HG03520 (cell line): ENCODE measurements at regions not wholly inside any gene's neighbourhood (a gene's known extent, or its start where the extent isn't known, plus 50 kb on each side); places are given as distances from the start of the nearest gene placed in this dataset.
A peak's percentile ranks its signal among the peaks of the same experiment; 100 is the strongest.
"Not testable (repeated sequence)": the region's sequence is repeated elsewhere in the genome, so short reads cannot be mapped to it uniquely, and the experiment has no call there.

Experiments
- ATAC-seq: cut with Tn5 transposase; IDR thresholded peaks from one replicate; pipeline ENCODE4 v1.9.1; 2021; ENCODE audit warnings: mild to moderate bottlenecking, moderate library complexity; ENCODE audit not compliant: unreplicated experiment

DNA sequence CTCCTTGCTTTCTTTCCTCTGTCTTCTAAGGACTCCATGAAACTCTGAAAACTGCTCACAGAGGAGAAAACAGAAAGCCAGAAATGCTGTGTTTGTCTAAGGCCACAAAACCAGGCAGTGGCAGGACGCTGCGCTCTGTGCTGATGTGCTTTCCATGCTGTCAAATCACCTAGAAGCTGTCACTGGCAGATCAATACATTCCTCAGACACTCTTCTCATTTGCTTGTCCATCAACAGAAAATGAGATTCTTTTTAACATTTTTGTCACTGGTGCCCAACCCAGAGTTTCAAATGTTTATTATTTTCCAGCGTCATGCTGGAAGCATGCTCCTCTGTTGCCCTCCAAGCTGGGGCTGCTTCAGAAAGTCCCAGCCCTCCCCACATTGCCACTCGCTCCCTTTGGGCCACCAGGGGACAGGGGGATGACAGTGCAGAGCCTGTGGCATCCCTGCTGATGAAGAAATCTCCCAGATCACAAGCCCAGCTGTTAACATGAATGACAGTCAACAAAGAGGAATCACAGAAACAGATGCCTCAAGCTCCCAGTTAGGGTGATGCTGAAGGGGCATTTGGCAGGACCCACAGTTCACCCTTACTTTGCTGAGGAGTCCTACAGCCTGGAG is 117.5 kb upstream of the MEIS1 start:
- ATAC-seq, result no peak

DNA sequence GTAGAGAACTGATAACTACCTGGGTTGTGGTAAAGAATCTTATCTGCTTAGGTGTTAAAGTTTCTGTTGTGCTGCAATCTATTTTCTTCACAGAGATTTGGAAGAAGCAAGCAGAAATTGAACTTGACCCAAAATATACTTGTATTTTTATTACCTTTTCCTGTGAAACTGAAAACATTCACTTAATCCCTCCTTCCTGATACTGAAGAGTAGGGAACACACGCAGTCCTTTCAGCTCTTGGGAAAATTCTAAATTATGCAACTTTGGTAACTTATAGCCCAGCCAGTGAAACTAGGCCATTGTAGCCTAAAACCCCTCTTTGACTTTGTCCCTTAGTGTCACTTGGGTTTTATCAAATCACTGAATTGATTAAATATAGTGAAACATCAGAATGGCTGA is 128.4 kb upstream of the MEIS1 start:
- ATAC-seq, result no peak

DNA sequence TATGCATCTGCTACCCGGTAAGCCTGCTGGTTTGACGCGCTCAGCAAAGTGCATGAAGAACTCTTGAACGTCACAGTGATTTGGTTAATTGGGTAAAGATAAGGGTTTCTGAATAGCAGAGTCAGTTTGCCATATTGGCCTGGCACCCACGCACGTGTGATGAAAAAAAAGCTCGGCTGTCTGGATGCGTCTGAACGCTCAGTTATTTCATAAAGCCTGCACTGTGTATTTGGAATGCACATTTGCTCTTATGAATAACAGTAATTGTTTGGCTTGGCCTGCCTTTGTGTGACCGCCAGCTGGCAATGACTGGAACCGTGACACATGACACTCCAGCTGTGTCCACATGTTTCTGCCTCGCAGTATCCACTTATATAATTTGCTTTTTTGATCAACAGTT is 129.2 kb upstream of the MEIS1 start:
- ATAC-seq, result no peak

DNA sequence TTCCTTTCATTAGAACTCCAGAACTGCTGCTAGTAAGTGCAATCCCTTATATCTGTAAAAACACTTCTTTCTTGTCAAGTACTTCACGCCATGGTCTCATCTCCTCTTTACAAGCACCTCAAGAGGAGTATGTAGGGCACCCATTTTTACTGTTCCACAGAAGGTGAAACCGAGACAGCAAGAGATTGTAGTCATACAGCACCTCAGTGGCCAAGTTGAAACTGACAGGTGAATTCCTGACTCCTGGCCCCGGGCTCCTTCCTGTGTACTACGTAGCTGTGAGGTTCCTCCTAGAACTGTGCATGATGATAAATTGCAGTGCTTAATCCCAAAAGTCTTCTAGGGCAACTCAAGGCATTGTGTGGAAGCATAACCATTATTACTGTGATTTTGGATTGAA is 131.5 kb upstream of the MEIS1 start:
- peak; percentile 63 for ATAC-seq

DNA sequence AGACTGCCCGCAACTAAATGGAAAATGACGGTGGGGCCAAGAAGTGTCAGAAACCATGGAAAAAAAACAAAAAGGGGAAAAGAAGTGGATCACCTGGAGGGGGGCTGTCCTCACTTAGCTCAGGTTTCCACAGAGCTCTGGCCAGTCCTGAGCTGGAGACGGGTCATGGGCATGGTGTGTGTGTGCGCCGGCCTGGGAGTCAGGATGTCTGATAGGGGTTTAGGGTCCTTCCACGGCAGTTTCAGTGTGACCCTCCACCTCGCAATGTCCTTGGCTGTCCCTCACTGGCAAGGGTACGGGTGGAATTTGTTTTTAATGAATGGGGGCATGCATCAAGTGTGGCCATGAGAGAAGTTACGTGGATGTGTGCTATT is 133.2 kb upstream of the MEIS1 start:
- ATAC-seq, result no peak

DNA sequence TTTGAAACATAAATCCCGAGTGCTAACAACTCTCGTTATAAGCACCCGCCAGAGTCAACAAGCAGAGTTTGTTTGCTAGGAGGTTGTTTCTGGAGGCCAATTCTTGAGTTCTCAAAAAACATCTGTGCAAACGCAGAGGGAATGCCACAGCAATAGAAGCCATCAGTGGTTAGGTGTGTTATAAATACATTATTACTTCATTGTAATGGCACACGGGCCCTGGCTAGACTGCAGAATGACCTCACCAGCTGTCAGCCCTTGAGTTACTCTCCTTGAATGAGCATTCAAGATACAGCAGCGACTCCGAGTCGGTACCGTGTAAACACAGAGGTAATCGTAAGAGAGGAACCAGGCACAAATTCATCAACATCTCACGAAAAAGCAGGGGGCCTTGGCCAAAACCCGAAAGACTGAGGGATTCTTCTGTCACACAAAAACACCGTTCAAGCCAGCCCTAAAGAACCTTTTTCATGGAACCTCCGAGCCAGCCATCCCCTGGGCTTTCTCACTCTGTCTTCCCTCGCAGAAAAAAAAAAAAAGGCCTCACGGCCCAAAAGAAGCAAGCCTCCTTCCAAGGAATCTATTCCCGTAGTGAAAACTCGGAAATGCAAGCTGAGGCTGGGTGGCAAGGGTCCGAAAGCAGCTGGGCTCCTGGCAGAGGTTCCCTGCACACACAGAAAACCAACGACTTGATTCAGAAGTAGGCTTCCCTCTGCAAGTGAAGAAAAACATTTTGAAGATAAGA is 133.7 kb upstream of the MEIS1 start:
- ATAC-seq, result no peak

DNA sequence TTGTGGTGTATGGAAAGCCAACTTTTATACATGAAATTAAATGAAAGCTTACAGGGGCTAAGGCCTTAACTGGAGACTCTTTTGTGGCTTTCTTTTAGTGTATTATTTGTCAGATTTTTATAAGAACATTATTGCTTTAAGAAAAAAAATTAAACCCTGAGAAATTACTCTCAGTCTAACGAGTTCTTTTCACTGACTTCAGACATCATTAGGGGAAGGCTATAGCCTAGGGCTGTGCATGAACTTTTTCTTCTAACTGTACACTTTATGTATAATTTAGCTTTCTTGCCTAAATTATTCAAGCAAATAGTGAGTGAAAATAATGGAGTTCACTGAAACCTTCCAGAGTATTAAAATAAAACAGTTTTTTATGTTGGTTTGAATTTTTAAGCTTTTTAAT is 151.1 kb upstream of the MEIS1 start:
- ATAC-seq, result no peak

DNA sequence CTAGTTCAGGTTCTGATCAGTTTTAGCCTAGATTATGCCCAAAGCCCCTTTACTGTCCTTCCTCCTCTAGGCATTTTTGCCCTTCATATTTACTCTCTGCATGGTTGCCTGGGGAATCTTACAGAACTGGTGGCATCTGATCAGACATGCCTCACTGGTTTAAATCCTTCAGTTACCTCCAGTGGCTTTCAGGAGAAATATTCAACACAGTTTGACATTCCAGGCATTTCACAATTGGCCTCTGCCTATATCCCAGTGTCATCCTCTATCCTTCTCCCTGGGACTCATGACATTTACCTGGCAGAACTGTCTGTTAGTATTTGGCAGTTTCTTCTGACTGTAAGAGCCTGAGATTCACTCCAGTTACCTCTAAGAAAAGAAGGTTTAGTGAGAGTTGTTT is 152.9 kb upstream of the MEIS1 start:
- ATAC-seq, result no peak

DNA sequence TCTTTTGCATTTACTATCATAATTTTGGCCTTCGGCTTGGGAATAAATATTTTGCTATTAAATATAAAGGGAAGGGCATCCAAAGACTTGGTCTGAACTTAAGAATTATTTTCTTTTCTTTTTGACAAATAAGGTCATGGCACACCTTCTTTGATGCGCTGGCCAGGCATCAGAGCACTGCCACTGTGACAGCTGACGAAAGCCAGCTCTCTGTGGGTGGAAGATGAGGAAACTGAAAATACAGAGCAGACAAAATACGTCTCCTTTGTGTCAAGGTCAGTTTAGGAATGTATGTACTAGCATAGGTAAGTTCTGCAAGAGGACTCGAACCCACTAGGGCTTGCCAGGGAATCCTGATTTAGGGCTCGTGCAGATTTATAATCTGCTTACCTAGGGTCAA is 155.9 kb upstream of the MEIS1 start:
- ATAC-seq, result no peak

DNA sequence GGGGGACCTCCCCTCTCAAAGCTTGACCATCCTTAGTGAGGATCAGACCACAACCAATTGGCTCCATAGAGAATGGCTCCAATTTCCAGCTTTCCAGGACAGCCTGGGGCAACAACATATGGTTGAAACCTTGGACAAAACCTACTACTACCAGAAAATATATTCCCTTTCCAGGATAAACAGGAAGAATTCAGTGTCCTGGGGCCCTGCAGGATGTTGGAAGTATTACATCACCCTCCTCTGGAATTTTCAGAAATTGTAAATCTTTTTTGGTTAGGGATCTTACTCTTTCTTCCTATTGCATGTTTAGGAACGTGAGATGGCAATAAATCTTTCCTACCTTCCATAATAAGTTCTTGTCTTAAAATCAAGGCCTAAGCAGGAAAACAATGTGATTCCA is 158.9 kb upstream of the MEIS1 start:
- ATAC-seq, result no peak

DNA sequence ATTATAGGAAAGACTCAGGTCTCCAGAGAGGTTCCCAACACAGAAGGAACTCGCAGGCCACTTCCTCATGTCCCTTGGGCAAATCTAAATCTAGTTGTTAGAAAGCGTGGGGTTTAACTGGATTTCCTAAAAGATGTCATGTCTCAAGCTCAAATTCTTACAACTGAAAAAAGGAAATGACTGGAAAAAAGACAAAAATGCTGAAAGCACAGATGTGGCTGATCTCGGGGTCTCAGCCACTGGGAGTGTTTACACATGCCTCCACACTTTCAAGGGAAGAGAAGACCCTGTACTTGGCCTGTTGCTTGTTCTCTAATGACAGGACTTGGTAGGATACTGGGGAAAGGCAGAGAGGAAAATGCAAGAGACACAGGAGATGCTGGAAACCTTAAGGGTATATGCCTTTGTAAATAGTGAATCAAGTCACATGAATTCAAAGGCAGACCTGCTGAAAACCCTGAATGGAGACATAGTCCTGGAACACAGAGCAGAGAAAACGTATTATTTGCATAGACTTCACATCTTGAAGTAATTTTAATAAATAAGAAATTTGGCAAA is 160.9 kb upstream of the MEIS1 start:
- no peak for ATAC-seq

DNA sequence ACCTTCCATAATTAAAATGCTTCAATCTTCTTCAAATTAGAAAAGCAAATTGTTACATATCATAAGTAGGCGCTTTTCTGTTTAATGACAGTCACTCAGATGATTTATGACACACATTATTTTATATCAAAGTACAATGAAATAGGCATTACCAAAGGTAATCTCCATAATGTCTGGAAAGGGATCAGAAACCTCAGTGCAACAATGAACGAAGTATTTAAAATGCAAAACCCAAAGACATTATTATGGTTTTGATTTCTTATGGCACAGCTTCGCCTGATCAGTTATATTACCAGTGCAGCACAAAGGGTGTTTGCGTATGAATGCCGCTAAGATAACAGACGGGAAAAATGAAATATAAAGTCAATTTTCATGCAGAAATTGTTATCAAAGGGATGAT is 162.2 kb upstream of the MEIS1 start:
- no peak for ATAC-seq

DNA sequence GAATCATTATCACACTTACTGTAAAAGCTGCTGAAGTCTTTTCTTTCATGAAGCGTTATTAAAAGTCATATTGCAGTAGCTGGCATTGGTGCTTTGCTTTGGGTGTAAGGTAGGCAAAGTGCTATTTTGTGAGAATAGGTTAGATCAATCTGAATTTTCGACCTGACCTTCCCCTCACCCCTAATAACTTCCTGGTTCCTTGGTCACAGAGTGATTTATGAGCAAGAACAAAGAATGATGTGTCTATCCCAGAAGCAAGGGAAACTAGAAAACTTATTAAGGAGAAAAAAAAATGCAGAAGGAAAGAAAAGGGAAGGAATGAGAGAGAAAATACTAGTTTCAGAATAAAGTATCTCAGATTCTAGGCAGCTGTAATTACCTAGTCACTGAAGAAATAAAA is 163.1 kb upstream of the MEIS1 start:
- no peak for ATAC-seq

DNA sequence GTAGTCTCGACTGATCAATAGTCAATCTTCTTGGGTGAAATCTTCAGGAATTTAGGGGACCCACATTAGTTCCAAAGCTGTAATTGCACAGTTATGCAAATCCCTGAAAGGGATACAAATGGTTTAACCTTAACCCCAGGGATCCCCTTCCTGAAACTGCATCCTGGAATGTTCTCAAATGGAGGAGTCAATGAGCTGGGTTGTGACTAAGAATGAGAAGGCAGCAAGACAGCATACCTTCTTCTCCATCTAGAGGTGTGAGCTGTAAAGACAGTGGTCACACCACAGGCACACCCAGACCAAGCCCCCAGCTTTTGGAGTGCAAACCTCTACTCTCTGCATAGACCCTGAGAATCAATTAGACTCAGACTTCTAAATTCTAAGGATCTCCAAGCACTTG is 164.7 kb upstream of the MEIS1 start:
- no peak for ATAC-seq

DNA sequence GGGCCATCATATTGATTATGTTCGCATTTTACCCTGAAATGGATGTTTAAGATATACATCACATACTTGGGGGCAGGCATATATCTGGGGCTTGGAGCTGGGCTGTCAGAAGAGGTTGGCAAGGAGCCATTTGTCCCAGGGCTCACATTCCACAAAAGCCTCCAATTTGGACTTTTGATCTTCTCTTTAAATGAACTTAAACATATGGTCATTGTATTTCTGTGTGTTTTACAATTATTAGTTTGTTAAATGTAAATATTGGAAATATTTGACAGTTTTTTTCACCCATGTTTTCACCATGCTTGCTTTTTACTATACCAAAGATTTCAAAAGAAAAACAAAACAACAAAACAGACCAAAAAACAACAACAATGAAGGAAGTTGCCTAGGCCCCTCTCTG is 165.8 kb upstream of the MEIS1 start:
- ATAC-seq, result no peak

DNA sequence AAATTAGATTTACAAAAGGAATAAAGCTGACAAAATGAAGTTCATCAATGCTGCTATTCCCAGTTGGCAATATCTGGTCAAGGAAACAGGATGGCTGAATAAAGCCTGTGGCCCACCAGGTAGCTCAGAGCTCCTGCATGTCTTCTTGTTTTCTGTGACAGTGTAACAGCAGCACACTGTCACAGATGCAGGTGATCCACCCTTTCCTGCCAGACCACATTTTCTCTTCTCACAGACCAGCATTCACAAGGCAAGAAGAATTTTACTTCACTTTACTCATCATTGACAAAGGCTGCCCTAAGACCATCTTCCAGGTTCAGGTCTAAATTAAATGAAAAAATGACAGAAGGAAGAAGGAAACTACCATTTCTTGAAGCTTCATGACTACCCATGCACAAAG is 166.2 kb upstream of the MEIS1 start:
- ATAC-seq, result no peak

DNA sequence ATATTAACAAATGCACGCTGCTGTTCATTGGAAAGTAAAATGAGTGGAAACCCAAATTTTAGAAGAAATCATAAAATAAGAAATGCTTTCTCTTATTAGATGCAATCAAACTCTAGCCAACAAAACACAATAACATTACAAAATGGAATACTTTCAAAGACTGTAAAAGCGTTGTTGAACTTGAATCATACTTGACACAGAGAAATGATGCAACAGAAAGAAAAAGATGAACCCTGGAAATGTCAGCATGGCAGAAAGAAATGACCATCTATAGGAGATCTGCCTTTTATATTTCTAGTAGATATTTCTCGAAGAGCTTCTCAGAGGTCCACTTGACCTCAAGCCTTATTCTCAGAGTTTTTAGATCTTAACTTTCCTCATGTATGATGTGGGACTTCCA is 170.6 kb upstream of the MEIS1 start:
- ATAC-seq, result no peak

DNA sequence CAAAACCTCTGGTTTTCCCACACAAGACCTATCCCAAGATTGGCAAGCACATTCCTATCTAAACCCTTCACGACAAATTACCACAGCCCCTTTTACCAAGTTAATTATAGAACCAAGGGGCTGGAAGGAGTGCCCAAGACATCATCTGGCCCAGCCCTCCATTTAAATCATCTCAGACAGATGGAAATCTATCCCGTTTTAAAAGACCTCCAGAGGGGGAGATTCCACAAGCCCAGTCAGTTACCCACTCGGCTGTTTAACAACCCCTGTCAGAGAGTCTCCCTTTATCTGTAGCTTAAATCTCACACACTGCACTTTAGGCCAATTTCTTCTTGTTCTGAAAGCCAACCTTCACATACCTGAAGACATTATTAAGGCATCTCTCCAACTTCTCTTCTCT is 179.1 kb upstream of the MEIS1 start:
- ATAC-seq, result no peak

DNA sequence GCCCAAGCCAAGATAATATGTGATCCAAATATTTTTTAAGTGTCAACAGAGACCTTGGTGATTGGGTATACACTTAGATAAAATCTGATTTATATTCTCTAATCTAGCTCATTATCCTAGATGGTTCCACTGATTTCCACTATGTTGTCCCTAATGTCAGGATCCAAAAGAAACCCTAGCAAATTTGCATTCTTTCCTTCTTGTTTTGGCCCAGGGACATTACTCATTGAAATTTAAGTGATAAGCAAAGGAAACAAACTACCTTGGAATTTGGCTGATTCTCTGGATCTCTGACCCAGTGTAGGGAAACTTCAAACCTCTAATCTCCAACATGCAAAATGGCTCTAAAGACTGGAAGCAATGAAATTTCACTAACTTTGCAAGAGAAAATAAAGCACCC is 179.8 kb upstream of the MEIS1 start:
- no peak for ATAC-seq

DNA sequence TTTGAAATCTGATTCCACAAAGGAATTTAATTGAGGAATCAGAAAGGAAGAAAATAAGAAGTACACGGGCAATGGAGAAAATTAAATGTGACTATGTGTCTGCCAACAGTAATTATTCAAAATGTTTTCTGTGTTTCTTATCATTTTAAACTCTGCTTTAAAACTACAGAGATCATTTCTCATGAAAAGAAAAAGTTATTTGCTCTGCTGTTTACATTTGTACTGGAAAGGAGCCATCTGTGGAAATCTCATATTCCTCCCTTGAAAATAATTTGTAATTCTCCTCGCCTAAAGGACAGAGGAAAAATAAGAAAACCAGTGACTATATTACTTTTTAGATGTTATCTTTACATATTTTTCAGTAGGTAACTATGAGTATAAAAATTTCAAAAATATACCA is 181.9 kb upstream of the MEIS1 start:
- ATAC-seq, result no peak

DNA sequence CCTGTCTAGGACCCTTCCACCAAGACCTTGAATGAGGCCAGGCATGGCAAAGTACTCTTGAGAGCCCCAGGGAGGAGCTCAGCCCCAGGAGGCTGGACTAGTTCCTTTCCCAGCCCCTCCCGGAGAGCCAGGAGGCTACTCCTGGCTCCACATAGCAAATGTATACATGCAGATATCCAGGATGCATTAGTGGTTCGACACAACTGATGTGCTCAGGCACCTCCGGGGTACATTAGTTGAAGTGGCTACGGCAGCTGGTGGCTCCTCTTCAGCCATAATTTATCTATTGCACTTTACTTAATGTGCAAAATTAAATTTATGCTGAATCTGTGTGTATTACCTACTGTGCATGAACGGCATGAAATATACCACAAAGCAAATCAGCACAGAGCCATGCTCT is 182.8 kb upstream of the MEIS1 start:
- ATAC-seq, result no peak

DNA sequence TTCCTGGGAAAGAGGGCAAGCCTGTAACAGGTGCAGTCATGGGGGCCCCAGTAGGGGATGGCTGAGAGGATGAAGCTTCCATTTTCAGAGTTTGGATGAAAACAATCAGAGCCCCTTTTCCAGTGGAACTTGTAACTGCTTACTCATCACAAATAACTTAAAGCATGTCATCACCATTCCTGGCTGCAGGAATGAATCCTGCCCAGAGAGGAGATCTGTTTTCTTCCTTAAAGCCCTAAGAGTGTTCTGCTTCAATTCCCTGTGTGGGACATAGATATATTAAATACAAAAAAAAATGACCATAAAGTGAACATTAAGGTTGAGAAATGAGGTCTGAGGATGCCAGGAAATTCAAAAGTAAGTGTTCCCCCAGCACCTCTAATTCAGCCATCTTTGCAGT is 183.4 kb upstream of the MEIS1 start:
- ATAC-seq, result no peak

DNA sequence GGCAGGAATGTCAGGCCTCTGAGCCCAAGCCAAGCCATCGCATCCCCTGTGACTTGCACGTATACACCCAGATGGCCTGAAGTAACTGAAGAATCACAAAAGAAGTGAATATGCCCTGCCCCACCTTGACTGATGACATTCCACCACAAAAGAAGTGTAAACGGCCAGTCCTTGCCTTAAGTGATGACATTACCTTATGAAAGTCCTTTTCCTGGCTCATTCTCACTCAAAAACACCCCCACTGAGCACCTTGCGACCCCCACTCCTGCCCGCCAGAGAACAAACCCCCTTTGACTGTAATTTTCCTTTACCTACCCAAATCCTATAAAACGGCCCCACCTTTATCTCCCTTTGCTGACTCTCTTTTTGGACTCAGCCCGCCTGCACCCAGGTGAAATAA is 185.8 kb upstream of the MEIS1 start:
- ATAC-seq, result not testable (repeated sequence)
